Peyer's patch (tissue), 4 donors: ENCODE measurements at regions not wholly inside any gene's neighbourhood (a gene's known extent, or its start where the extent isn't known, plus 50 kb on each side); places are given as distances from the start of the nearest gene placed in this dataset.

Experiments
- POLR2A ChIP-seq, 2 donors: fragments of 450-650 bp; IDR thresholded peaks; one replicate each; pipeline ENCODE4 v1.5.1; 2017; ENCODE audit warnings: antibody characterized with exemption in 2 of 2, mild to moderate bottlenecking in 2 of 2, moderate library complexity in 2 of 2
- TF ChIP-seq, protein P1 (sequence below), 6 experiments: fragments of 450-650 bp in 4 of 6; fragments of 200-600 bp in 2 of 6; sonication (generic) in 1 of 6; IDR thresholded peaks; one replicate each; pipeline ENCODE4 v1.5.1; 2017 to 2019; ENCODE audit warnings: antibody characterized with exemption in 6 of 6, mild to moderate bottlenecking in 3 of 6, moderate library complexity in 1 of 6

DNA sequence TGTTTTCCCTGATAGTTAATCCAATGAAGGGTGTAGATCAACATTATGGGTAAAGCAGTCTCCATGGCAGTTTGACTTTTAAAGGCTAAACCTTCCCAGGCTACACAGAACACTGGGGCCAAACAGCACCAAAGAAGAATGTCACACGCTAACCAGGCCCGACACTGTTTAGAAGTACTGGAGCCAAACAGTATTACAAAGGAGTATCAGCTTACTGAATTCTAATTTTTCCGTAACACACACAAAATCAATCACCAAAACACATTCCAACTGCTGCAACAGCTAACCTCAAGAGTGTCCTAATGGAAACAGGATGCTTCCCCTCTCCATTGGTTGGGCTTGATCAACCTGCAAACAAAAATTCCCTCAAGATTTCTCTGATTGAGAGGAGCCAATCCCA, 783.5 kb downstream of the PCDH18 start:
- TF ChIP-seq POLR2A (IDR thresholded peaks at IDR 0.05), result no peak
- TF ChIP-seq, protein P1, sequence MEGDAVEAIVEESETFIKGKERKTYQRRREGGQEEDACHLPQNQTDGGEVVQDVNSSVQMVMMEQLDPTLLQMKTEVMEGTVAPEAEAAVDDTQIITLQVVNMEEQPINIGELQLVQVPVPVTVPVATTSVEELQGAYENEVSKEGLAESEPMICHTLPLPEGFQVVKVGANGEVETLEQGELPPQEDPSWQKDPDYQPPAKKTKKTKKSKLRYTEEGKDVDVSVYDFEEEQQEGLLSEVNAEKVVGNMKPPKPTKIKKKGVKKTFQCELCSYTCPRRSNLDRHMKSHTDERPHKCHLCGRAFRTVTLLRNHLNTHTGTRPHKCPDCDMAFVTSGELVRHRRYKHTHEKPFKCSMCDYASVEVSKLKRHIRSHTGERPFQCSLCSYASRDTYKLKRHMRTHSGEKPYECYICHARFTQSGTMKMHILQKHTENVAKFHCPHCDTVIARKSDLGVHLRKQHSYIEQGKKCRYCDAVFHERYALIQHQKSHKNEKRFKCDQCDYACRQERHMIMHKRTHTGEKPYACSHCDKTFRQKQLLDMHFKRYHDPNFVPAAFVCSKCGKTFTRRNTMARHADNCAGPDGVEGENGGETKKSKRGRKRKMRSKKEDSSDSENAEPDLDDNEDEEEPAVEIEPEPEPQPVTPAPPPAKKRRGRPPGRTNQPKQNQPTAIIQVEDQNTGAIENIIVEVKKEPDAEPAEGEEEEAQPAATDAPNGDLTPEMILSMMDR (IDR thresholded peaks at IDR 0.05), result no peak
